ENCODE measurements at regions not wholly inside any gene's neighbourhood (a gene's known extent, or its start where the extent isn't known, plus 50 kb on each side); places are given as distances from the start of the nearest gene placed in this dataset.

- TF ChIP-seq, protein P1, sequence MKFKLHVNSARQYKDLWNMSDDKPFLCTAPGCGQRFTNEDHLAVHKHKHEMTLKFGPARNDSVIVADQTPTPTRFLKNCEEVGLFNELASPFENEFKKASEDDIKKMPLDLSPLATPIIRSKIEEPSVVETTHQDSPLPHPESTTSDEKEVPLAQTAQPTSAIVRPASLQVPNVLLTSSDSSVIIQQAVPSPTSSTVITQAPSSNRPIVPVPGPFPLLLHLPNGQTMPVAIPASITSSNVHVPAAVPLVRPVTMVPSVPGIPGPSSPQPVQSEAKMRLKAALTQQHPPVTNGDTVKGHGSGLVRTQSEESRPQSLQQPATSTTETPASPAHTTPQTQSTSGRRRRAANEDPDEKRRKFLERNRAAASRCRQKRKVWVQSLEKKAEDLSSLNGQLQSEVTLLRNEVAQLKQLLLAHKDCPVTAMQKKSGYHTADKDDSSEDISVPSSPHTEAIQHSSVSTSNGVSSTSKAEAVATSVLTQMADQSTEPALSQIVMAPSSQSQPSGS (tag by site-specific recombination; IDR thresholded peaks at IDR 0.05; ENCODE audit: low read depth): no peak
- TF ChIP-seq ZNF416 (tag by site-specific recombination; IDR thresholded peaks at IDR 0.05) (no peak), ZNF488 (tag by site-specific recombination; IDR thresholded peaks at IDR 0.05) (no peak)
- TF ChIP-seq, protein P2, sequence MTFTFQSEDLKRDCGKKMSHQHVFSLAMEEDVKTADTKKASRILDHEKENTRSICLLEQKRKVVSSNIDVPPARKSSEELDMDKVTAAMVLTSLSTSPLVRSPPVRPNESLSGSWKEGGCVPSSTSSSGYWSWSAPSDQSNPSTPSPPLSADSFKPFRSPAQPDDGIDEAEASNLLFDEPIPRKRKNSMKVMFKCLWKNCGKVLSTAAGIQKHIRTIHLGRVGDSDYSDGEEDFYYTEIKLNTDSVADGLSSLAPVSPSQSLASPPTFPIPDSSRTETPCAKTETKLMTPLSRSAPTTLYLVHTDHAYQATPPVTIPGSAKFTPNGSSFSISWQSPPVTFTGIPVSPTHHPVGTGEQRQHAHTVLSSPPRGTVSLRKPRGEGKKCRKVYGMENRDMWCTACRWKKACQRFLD (tag by site-specific recombination; IDR thresholded peaks at IDR 0.05): no peak
Measured at GRCh38 chr1:78269591-78269990, 221.2 kb upstream of the PTGFR start.

All from HEK293 (cell line).